PFSK-1 (cell line): ENCODE measurements at regions not wholly inside any gene's neighbourhood (a gene's known extent, or its start where the extent isn't known, plus 50 kb on each side); places are given as distances from the start of the nearest gene placed in this dataset.

Experiments used
- FOXP2 ChIP-seq: optimal IDR thresholded peaks from 2 replicates; pipeline ENCODE3; 2011; ENCODE audit warnings: borderline replicate concordance, control low read depth, inconsistent platforms; ENCODE audit not compliant: insufficient read depth; ENCODE audit errors: extremely low read length, extremely low read depth
- POLR2AphosphoS5 ChIP-seq: IDR thresholded peaks from 2 replicates; pipeline ENCODE4 v1.6.1; 2012; ENCODE audit warnings: low read depth, mild to moderate bottlenecking, control low read depth, low read length, moderate library complexity
- REST ChIP-seq, 2 experiments: IDR thresholded peaks; 2 replicates each; pipeline versions ENCODE4 v1.6.1 to v1.8.0; 2011 to 2012; ENCODE audit warnings: low read depth in 2 of 2, low read length in 2 of 2, control low read depth in 1 of 2, inconsistent platforms in 1 of 2, mild to moderate bottlenecking in 1 of 2, moderate library complexity in 1 of 2; ENCODE audit not compliant: insufficient read depth in 1 of 2
- SIN3A ChIP-seq: IDR thresholded peaks from 2 replicates; pipeline ENCODE4 v1.6.1; 2012; ENCODE audit warnings: mild to moderate bottlenecking, low read length, moderate library complexity, borderline replicate concordance; ENCODE audit not compliant: insufficient read depth
- TAF1 ChIP-seq: IDR thresholded peaks from 2 replicates; pipeline ENCODE4 v1.6.1; 2012; ENCODE audit warnings: low read length, control low read depth, borderline replicate concordance; ENCODE audit not compliant: insufficient read depth

DNA sequence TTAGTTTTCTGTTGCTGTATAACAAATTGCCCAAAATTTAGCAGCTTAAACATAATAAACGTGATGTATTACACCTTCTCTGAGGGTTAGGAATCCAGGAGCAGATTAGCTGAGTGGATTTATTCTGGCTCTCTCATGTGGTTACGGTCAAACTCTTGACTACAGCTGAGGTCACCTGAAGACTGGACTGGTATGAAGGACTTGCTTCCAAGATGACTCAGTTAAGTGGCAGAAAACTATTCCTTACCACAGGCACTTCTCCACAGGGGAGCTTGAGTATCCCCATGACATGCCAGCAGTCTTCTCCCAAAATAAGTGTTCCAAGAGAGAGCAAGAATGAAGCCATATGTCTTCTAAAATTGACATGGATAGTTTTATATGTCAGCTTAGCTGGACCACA lies 957.2 kb upstream of the GHITM start:
- TF ChIP-seq FOXP2, result no peak
- TF ChIP-seq POLR2AphosphoS5, result no peak
- no peak for TF ChIP-seq TAF1
- TF ChIP-seq SIN3A, result no peak
- no peak for TF ChIP-seq REST (IDR thresholded peaks at IDR 0.05; ENCODE audit: insufficient read depth in 1 of 2, low read depth in 2 of 2, low read length in 2 of 2)

GRCh38 chr10:83184641-83185040 lies 954.7 kb upstream of the GHITM start:
- TF ChIP-seq REST (IDR thresholded peaks at IDR 0.05; ENCODE audit: insufficient read depth in 1 of 2, low read depth in 2 of 2, low read length in 2 of 2) (no peak), SIN3A (no peak), POLR2AphosphoS5 (no peak), TAF1 (no peak), FOXP2 (no peak)

DNA sequence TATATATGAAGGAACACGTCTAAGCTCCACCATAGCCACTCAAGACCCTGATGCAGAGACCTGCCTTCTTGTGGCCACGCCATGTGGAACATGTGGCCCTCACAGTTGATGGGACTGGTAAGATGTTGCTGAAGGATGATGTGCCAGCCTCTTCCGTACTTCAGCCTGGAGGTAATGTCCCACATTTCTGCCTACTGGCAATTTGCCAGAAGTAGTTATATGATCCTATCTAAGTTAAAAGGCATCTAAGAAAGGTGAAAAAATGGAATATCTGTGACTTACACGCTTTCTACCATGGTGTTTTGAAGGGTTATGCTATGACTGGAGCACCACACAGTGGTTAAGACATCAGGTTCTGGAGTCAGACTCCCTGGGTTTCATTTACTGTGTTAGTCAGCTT lies 948.7 kb upstream of the GHITM start:
- TF ChIP-seq FOXP2, result no peak
- TF ChIP-seq SIN3A, result no peak
- no peak for TF ChIP-seq REST (IDR thresholded peaks at IDR 0.05; ENCODE audit: insufficient read depth in 1 of 2, low read depth in 2 of 2, low read length in 2 of 2)
- TF ChIP-seq POLR2AphosphoS5, result no peak
- no peak for TF ChIP-seq TAF1

GRCh38 chr10:83193026-83193425 lies 946.3 kb upstream of the GHITM start:
- TF ChIP-seq POLR2AphosphoS5, result no peak
- no peak for TF ChIP-seq REST (IDR thresholded peaks at IDR 0.05; ENCODE audit: insufficient read depth in 1 of 2, low read depth in 2 of 2, low read length in 2 of 2)

DNA sequence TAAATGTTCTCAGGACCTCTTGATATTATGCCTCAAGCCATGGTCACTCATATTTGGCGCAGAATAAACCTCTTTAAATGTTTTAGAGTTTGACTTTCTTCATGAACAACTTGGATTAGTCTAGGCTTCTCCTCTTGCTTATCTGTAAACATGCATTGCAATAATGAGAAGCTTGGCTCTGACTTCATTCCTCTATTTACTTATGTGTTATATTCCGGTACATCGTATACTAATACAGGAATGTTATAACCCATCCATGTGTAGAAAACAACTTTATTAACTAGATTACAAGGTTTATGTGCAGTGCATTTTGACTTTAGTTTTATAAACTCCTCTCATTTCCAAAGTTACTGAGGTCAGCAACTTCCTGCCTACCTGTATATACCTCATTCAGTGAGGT lies 944.3 kb upstream of the GHITM start:
- no peak for TF ChIP-seq FOXP2
- TF ChIP-seq POLR2AphosphoS5, result no peak
- TF ChIP-seq TAF1, result no peak
- TF ChIP-seq SIN3A, result no peak
- TF ChIP-seq REST (IDR thresholded peaks at IDR 0.05; ENCODE audit: insufficient read depth in 1 of 2, low read depth in 2 of 2, low read length in 2 of 2), result no peak
